ENCODE measurements at regions not wholly inside any gene's neighbourhood (a gene's known extent, or its start where the extent isn't known, plus 50 kb on each side); places are given as distances from the start of the nearest gene placed in this dataset.

DNA sequence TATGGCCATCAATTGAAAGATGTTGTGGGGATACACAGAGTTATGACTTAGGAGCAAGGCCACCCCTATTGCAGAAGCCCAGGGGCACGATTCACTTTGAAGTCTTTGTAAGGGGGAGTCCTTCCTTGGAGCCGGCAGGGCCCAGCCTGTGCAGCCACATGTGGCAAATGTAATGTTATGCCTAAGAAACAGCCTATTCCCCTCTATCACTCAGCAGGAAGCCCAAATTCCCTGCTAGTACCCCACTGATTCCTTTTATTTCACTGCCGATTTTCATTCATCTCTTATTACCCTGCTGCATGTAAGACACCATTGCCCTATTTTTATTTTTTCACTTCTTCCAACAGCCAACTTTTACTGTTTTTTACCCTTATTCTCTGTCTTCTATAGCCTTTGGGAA is 233.2 kb downstream of the PMP22 start:
- Histone ChIP-seq H3K9me3 (no peaks in the 10 kb centered on the region), H3K4me3 (no peak overlapping the region), H3K36me3 (no peaks in the 10 kb centered on the region), H3K27ac (no peak overlapping the region), H3K4me1 (no peaks in the 10 kb centered on the region), H3K27me3 (peaks cover 3% of the 10 kb centered on the region)
- ATAC-seq: no peak
- 63 to 77% methylated on average over 3 of the region's 3 CpGs for WGBS, 2 donors (ENCODE audit: low coverage in 1 of 2)
- TF ChIP-seq EP300 (IDR thresholded peaks at IDR 0.05) (no peak), POLR2A (IDR thresholded peaks at IDR 0.05) (no peak), POLR2AphosphoS5 (IDR thresholded peaks at IDR 0.05) (no peak)
- TF ChIP-seq, protein P1, sequence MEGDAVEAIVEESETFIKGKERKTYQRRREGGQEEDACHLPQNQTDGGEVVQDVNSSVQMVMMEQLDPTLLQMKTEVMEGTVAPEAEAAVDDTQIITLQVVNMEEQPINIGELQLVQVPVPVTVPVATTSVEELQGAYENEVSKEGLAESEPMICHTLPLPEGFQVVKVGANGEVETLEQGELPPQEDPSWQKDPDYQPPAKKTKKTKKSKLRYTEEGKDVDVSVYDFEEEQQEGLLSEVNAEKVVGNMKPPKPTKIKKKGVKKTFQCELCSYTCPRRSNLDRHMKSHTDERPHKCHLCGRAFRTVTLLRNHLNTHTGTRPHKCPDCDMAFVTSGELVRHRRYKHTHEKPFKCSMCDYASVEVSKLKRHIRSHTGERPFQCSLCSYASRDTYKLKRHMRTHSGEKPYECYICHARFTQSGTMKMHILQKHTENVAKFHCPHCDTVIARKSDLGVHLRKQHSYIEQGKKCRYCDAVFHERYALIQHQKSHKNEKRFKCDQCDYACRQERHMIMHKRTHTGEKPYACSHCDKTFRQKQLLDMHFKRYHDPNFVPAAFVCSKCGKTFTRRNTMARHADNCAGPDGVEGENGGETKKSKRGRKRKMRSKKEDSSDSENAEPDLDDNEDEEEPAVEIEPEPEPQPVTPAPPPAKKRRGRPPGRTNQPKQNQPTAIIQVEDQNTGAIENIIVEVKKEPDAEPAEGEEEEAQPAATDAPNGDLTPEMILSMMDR (IDR thresholded peaks at IDR 0.05): no peak

DNA sequence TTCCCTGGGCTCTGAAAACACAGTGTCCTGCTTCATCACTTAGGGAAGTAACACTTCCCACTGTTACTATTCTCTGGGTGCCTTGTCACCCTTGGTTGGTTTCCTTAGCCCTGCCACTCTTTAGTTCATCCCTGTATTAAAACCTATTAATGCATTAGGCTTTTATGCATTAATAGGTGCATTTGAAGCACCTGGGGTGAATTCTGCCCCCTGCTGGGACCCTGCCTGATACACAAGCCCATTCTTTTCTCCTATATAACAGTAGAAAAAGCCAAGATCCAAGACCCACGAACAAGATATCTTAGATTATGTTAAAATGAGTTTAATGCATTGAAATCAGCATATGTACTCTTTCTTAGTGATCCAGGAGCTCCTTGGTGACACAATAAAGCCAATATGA is 235.7 kb downstream of the PMP22 start:
- WGBS, 2 donors (ENCODE audit: low coverage in 1 of 2): 40% methylated on average over 1 of the region's 1 CpG; no CpG with 5 or more reads in 1 of the 2 donors
- no peaks in the 10 kb centered on the region for H3K36me3 ChIP-seq
- no peaks in the 10 kb centered on the region for H3K4me1 ChIP-seq
- no peaks in the 10 kb centered on the region for H3K9me3 ChIP-seq
- no peak for TF ChIP-seq POLR2A (IDR thresholded peaks at IDR 0.05)
- ATAC-seq: no peak
- H3K27me3 ChIP-seq: peaks cover 3% of the 10 kb centered on the region
- H3K27ac ChIP-seq: no peak overlapping the region
- H3K4me3 ChIP-seq: no peak overlapping the region

GRCh38 chr17:15027853-15028252 is 237.3 kb downstream of the PMP22 start:
- WGBS, 2 donors (ENCODE audit: low coverage in 1 of 2): 93 to 100% methylated on average over 1 of the region's 1 CpG
- Histone ChIP-seq H3K9me3 (no peaks in the 10 kb centered on the region), H3K36me3 (no peaks in the 10 kb centered on the region), H3K27me3 (peaks cover 3% of the 10 kb centered on the region), H3K4me3 (no peak overlapping the region), H3K4me1 (no peaks in the 10 kb centered on the region), H3K27ac (no peak overlapping the region)
- ATAC-seq: no peak
- TF ChIP-seq EP300 (IDR thresholded peaks at IDR 0.05): no peak
- TF ChIP-seq, protein P1 (IDR thresholded peaks at IDR 0.05): no peak
- no peak for TF ChIP-seq POLR2AphosphoS5 (IDR thresholded peaks at IDR 0.05)
- TF ChIP-seq POLR2A (IDR thresholded peaks at IDR 0.05): no peak

DNA sequence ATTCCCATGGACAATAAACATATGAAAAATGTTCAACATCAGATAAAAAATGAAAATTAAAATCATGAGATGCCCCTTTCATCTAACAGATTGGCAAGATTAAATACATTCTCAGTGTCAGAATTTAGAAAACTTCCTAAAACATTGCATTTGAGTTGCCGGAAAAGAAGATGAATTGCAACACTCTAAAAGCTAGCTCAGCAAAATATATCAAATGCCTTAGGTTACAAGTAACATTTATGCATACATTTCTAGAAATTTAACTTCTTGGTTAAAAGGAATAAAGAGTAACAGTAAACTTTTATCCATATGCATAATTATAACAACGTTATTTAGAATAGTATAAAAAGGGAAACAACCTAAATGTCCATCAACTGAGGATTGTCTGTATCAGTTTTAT is 239.0 kb downstream of the PMP22 start:
- Histone ChIP-seq H3K4me3 (no peak overlapping the region), H3K27me3 (peaks cover 3% of the 10 kb centered on the region), H3K9me3 (no peaks in the 10 kb centered on the region), H3K36me3 (no peaks in the 10 kb centered on the region), H3K4me1 (no peaks in the 10 kb centered on the region), H3K27ac (no peak overlapping the region)
- ATAC-seq: no peak
- no peak for TF ChIP-seq POLR2AphosphoS5 (IDR thresholded peaks at IDR 0.05)
- no peak for TF ChIP-seq EP300 (IDR thresholded peaks at IDR 0.05)
- TF ChIP-seq, protein P1 (IDR thresholded peaks at IDR 0.05): no peak
- TF ChIP-seq POLR2A (IDR thresholded peaks at IDR 0.05): no peak
- WGBS, 2 donors (ENCODE audit: low coverage in 1 of 2): 60 to 65% methylated on average over 2 of the region's 2 CpGs

- WGBS, 2 donors (ENCODE audit: low coverage in 1 of 2): 82 to 92% methylated on average over 6 to 7 of the region's 10 CpGs
- Histone ChIP-seq H3K27ac (no peak overlapping the region), H3K27me3 (no peaks in the 10 kb centered on the region), H3K36me3 (no peaks in the 10 kb centered on the region), H3K9me3 (no peaks in the 10 kb centered on the region), H3K4me1 (no peaks in the 10 kb centered on the region), H3K4me3 (no peak overlapping the region)
- no peak for ATAC-seq
- TF ChIP-seq, protein P1 (IDR thresholded peaks at IDR 0.05): no peak
- no peak for TF ChIP-seq EP300 (IDR thresholded peaks at IDR 0.05)
- TF ChIP-seq POLR2A (IDR thresholded peaks at IDR 0.05): no peak
- no peak for TF ChIP-seq POLR2AphosphoS5 (IDR thresholded peaks at IDR 0.05)
Measured at GRCh38 chr17:15023589-15024336, 241.4 kb downstream of the PMP22 start.
